Progenitor cell of endocrine pancreas (in vitro differentiated cells): ENCODE measurements at regions not wholly inside any gene's neighbourhood (a gene's known extent, or its start where the extent isn't known, plus 50 kb on each side); places are given as distances from the start of the nearest gene placed in this dataset.

Source experiments
- DNase-seq: peaks from one replicate; pipeline ENCODE4 v3.0.0; 2021; ENCODE audit warnings: low spot score; ENCODE audit not compliant: unreplicated experiment
- H3K27ac Mint-ChIP-seq: 2 replicates; pipeline ENCODE4 v1.8.0; 2021; ENCODE audit warnings: mild to moderate bottlenecking, moderate library complexity, mixed read lengths
- H3K27me3 Mint-ChIP-seq: 2 replicates; pipeline ENCODE4 v1.8.0; 2021; ENCODE audit warnings: mixed read lengths
- H3K36me3 Mint-ChIP-seq: 2 replicates; pipeline ENCODE4 v1.8.0; 2022; ENCODE audit warnings: mixed read lengths; ENCODE audit not compliant: insufficient read depth
- H3K4me1 Mint-ChIP-seq: 2 replicates; pipeline ENCODE4 v1.8.0; 2021; ENCODE audit warnings: low read depth, mixed read lengths
- H3K4me3 Mint-ChIP-seq: 2 replicates; pipeline ENCODE4 v1.8.0; 2021; ENCODE audit warnings: low read depth, mild to moderate bottlenecking, moderate library complexity, mixed read lengths
- H3K9me3 Mint-ChIP-seq: 2 replicates; pipeline ENCODE4 v1.8.0; 2021; ENCODE audit warnings: low read depth, mixed read lengths
- TF ChIP-seq, protein P1 (sequence below): fragments of 200-600 bp; sonication (generic); IDR thresholded peaks from one replicate; pipeline ENCODE4 v1.5.0; 2021; ENCODE audit warnings: antibody characterized with exemption, mild to moderate bottlenecking; ENCODE audit not compliant: unreplicated experiment

DNA sequence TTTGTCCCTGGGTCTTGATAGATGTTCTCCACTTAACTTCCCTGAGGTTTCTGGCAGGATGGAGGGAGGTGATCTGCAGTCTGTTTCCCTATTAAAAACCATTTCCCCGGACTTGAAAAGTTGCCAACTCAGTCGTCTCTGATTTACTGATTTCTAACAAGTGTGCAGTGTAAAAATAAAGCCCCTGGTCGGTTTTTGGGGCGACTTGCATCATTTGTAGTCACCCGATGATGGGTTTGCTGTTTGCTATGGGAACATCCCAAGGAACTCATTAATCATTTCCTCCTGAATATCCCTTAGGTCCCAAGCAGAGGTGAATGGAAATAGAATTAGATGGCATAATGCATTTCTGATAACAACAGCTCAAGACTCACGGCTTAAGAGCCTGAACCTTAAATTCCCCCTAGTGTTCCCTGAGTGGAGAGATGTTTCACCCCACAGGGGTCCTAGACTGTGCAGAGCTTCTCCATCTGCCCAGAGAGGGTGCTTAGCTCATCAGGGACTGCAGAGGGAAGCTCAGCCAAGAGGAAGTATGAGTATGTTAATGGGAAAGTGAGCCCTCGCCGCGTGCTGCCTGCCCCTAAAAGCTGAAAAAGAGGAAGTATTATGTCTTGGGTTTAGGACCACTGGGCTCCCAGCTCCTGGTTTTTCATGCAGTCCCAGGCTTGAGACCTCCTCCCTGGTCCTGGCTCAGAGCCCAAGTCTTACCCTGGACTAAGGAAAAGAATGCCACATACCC, 115.1 kb upstream of the DAP start:
- TF ChIP-seq, protein P1, sequence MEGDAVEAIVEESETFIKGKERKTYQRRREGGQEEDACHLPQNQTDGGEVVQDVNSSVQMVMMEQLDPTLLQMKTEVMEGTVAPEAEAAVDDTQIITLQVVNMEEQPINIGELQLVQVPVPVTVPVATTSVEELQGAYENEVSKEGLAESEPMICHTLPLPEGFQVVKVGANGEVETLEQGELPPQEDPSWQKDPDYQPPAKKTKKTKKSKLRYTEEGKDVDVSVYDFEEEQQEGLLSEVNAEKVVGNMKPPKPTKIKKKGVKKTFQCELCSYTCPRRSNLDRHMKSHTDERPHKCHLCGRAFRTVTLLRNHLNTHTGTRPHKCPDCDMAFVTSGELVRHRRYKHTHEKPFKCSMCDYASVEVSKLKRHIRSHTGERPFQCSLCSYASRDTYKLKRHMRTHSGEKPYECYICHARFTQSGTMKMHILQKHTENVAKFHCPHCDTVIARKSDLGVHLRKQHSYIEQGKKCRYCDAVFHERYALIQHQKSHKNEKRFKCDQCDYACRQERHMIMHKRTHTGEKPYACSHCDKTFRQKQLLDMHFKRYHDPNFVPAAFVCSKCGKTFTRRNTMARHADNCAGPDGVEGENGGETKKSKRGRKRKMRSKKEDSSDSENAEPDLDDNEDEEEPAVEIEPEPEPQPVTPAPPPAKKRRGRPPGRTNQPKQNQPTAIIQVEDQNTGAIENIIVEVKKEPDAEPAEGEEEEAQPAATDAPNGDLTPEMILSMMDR, result no peak
- Mint-ChIP-seq H3K4me1 (peaks cover 7% of the 10 kb centered on the region), H3K27me3 (peaks cover 27% of the 10 kb centered on the region), H3K9me3 (peaks cover 7% of the 10 kb centered on the region), H3K27ac (no peak overlapping the region), H3K36me3 (no peaks in the 10 kb centered on the region), H3K4me3 (no peak overlapping the region)
- DNase-seq, result no peak

- peak overlapping the region; percentile 30 for H3K27ac Mint-ChIP-seq
- H3K4me1 Mint-ChIP-seq, result peaks cover 7% of the 10 kb centered on the region
- H3K9me3 Mint-ChIP-seq, result peaks cover 7% of the 10 kb centered on the region
- TF ChIP-seq, protein P1, result no peak
- no peak for DNase-seq
- peaks cover 28% of the 10 kb centered on the region for H3K27me3 Mint-ChIP-seq
- H3K36me3 Mint-ChIP-seq, result no peaks in the 10 kb centered on the region
- no peak overlapping the region for H3K4me3 Mint-ChIP-seq
These were observed 114.3 kb upstream of the DAP start for GRCh38 chr5:10875201-10875768.

GRCh38 chr5:10874541-10874940, 113.5 kb upstream of the DAP start:
- H3K27me3 Mint-ChIP-seq, result peaks cover 27% of the 10 kb centered on the region
- TF ChIP-seq, protein P1, result no peak
- H3K27ac Mint-ChIP-seq, result no peak overlapping the region
- H3K4me3 Mint-ChIP-seq, result no peak overlapping the region
- no peaks in the 10 kb centered on the region for H3K36me3 Mint-ChIP-seq
- peaks cover 9% of the 10 kb centered on the region for H3K4me1 Mint-ChIP-seq
- no peak for DNase-seq
- peaks cover 7% of the 10 kb centered on the region for H3K9me3 Mint-ChIP-seq

- Mint-ChIP-seq H3K27ac (no peak overlapping the region), H3K9me3 (peaks cover 7% of the 10 kb centered on the region), H3K4me3 (no peak overlapping the region), H3K27me3 (peaks cover 28% of the 10 kb centered on the region), H3K4me1 (peaks cover 9% of the 10 kb centered on the region), H3K36me3 (no peaks in the 10 kb centered on the region)
- TF ChIP-seq, protein P1, result no peak
- no peak for DNase-seq
These were observed 109.8 kb upstream of the DAP start for GRCh38 chr5:10870791-10871190.

- H3K36me3 Mint-ChIP-seq, result no peaks in the 10 kb centered on the region
- TF ChIP-seq, protein P1, result no peak
- H3K9me3 Mint-ChIP-seq, result peaks cover 7% of the 10 kb centered on the region
- H3K27me3 Mint-ChIP-seq, result peaks cover 21% of the 10 kb centered on the region
- no peak overlapping the region for H3K27ac Mint-ChIP-seq
- H3K4me3 Mint-ChIP-seq, result no peak overlapping the region
- no peak for DNase-seq
- peaks cover 6% of the 10 kb centered on the region for H3K4me1 Mint-ChIP-seq
These were observed 107.9 kb upstream of the DAP start for GRCh38 chr5:10868956-10869355.
